Stimulated activated CD8-positive, alpha-beta memory T cell treated with anti-CD3 and anti-CD28 coated beads, Interleukin-7, amount 100 ng/mL, for 48 hours (primary cell): ENCODE measurements at regions not wholly inside any gene's neighbourhood (a gene's known extent, or its start where the extent isn't known, plus 50 kb on each side); places are given as distances from the start of the nearest gene placed in this dataset.
"Not testable (repeated sequence)": the region's sequence is repeated elsewhere in the genome, so short reads cannot be mapped to it uniquely, and the experiment has no call there.

Source experiments
- DNase-seq, 2 donors: peaks; one replicate each; pipeline ENCODE4 v3.0.0-alpha.2; 2020; ENCODE audit warnings: low read depth in 1 of 2; ENCODE audit errors: extremely low read depth in 1 of 2

GRCh38 chr10:33674491-33674890 lies 340.0 kb upstream of the NRP1 start:
- DNase-seq = no peak

- no peak for DNase-seq
These were observed 339.5 kb upstream of the NRP1 start for GRCh38 chr10:33673839-33674415.

- no peak for DNase-seq
These were observed 335.4 kb upstream of the NRP1 start for GRCh38 chr10:33669904-33670303.

GRCh38 chr10:33666686-33667480 lies 332.4 kb upstream of the NRP1 start:
- no peak for DNase-seq

GRCh38 chr10:33665501-33665900 lies 331.0 kb upstream of the NRP1 start:
- no peak for DNase-seq

GRCh38 chr10:33664070-33664469 lies 329.6 kb upstream of the NRP1 start:
- DNase-seq = no peak

GRCh38 chr10:33661580-33662336 lies 327.3 kb upstream of the NRP1 start:
- DNase-seq = no peak

GRCh38 chr10:33660329-33660728 lies 325.9 kb upstream of the NRP1 start:
- no peak for DNase-seq

GRCh38 chr10:33657913-33658312 lies 323.4 kb upstream of the NRP1 start:
- no peak for DNase-seq

GRCh38 chr10:33657154-33657908 lies 322.9 kb upstream of the NRP1 start:
- DNase-seq = no peak

- no peak for DNase-seq
These were observed 321.5 kb upstream of the NRP1 start for GRCh38 chr10:33655921-33656320.

GRCh38 chr10:33655165-33655815 lies 320.8 kb upstream of the NRP1 start:
- no peak for DNase-seq

- no peak for DNase-seq
These were observed 319.3 kb upstream of the NRP1 start for GRCh38 chr10:33653584-33654367.

- no peak for DNase-seq
These were observed 318.4 kb upstream of the NRP1 start for GRCh38 chr10:33652870-33653269.

- DNase-seq = not testable (repeated sequence)
These were observed 315.7 kb upstream of the NRP1 start for GRCh38 chr10:33650131-33650530.

GRCh38 chr10:33643042-33643441 lies 308.6 kb upstream of the NRP1 start:
- no peak for DNase-seq

- no peak for DNase-seq
These were observed 304.4 kb upstream of the NRP1 start for GRCh38 chr10:33638891-33639290.

- DNase-seq = no peak
These were observed 303.9 kb upstream of the NRP1 start for GRCh38 chr10:33638374-33638773.

GRCh38 chr10:33635967-33636515 lies 301.6 kb upstream of the NRP1 start:
- no peak for DNase-seq

- DNase-seq = no peak
These were observed 298.0 kb upstream of the NRP1 start for GRCh38 chr10:33632432-33632831.
